ENCODE measurements at regions not wholly inside any gene's neighbourhood (a gene's known extent, or its start where the extent isn't known, plus 50 kb on each side); places are given as distances from the start of the nearest gene placed in this dataset.

- no peak for TF ChIP-seq RXRA (IDR thresholded peaks at IDR 0.05; ENCODE audit: borderline replicate concordance, low read depth)
- no peak for TF ChIP-seq CTCF (IDR thresholded peaks at IDR 0.05)
- no peak for TF ChIP-seq POLR2AphosphoS5 (IDR thresholded peaks at IDR 0.05; ENCODE audit: low read depth, low read length)
- no peak for TF ChIP-seq RCOR1 (IDR thresholded peaks at IDR 0.05; ENCODE audit: low read length)
- TF ChIP-seq TEAD4 (IDR thresholded peaks at IDR 0.05; ENCODE audit: borderline replicate concordance, insufficient read depth) = no peak
- no peak for TF ChIP-seq TAF1 (IDR thresholded peaks at IDR 0.05; ENCODE audit: borderline replicate concordance, low read depth, low read length)
- TF ChIP-seq SIN3A (IDR thresholded peaks at IDR 0.05; ENCODE audit: borderline replicate concordance, low read depth, low read length) = no peak
- TF ChIP-seq EZH2phosphoT487 (IDR thresholded peaks at IDR 0.05; ENCODE audit: borderline replicate concordance, low read depth) = no peak
Measured at GRCh38 chr5:52692606-52693005, 95.1 kb upstream of the ITGA1 start.
